NCI-H748 treated with DMSO at 0.1 percent for 48 hours (cell line): ENCODE measurements at regions not wholly inside any gene's neighbourhood (a gene's known extent, or its start where the extent isn't known, plus 50 kb on each side); places are given as distances from the start of the nearest gene placed in this dataset.
"Not testable (repeated sequence)": the region's sequence is repeated elsewhere in the genome, so short reads cannot be mapped to it uniquely, and the experiment has no call there.

Experiments
- DNase-seq: peaks from one replicate; lab custom pipeline; 2025; lab: John Stamatoyannopoulos, UW

DNA sequence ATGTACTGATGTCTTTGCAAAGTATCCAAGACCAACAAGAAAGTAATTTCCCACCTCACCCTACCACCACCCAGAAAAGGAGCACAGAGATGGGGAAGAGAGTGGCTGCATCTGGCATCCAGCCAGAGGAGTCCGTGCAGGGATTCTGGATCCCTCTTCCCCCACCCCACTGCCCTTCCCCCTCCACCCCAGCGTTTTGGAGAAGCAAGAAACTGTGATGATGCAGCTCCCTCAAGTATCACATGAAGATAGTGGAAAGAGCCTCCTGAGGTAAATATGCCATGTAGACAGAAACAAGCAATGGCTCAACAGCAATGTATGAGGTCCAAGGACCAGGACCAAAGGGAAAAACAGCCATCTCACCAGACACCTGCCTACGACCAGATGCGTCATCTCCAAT, 153.8 kb downstream of the DEPDC1B start:
- DNase-seq, result no peak

DNA sequence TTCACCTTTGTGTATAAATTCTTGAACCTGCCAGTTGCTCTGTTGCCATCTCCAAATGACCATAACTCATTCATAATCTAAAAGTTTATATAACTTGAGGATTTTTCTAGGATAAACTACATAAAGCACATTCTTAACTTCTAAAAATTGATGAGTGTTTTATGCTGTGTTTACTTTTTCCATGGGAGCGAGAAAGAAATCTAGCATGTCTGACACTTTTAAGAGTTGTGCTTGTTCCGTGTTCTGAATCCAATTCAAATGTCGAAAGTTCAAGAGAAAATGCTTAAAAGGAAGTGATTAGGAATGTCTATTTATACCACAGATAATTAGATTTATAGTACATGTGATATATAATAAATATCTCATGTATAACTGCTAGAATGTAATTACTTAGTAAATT, 154.4 kb downstream of the DEPDC1B start:
- no peak for DNase-seq

DNA sequence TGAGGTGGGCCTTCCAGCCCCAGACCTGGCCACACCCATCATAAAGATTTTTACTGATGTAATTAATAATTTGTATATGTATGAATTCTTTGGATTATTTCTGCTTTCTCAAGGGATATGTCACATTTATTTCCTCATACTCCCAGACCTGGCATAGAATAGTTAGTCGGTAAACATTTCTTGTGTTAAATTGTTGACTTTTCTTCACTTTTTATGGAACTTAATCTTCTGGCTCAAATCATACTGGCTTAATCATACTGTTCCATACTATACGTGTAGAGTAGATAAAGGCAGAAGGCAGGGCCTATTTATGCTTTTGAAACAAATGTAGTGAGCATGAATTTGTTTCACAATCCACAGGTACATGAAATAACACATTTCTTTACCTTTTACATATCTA, 155.8 kb downstream of the DEPDC1B start:
- DNase-seq, result no peak

DNA sequence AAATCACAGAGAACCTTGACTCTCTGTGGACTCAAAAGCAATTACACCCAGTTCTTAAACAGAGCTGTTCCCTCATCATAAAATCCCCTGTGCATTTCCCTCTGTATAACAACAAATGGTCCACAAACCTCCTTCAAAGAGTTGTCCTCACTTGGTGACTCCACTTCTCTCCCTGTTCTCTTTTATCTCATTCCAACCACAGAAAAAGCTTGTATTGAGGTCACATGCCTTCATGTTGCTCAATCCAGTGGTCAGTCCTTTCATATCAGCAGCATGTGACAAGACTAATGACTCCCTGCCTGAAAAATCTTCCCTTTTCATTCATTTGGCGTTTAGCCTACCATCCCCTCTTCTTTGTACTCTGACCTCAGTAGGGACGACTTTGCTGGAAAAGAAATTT, 158.0 kb downstream of the DEPDC1B start:
- no peak for DNase-seq

DNA sequence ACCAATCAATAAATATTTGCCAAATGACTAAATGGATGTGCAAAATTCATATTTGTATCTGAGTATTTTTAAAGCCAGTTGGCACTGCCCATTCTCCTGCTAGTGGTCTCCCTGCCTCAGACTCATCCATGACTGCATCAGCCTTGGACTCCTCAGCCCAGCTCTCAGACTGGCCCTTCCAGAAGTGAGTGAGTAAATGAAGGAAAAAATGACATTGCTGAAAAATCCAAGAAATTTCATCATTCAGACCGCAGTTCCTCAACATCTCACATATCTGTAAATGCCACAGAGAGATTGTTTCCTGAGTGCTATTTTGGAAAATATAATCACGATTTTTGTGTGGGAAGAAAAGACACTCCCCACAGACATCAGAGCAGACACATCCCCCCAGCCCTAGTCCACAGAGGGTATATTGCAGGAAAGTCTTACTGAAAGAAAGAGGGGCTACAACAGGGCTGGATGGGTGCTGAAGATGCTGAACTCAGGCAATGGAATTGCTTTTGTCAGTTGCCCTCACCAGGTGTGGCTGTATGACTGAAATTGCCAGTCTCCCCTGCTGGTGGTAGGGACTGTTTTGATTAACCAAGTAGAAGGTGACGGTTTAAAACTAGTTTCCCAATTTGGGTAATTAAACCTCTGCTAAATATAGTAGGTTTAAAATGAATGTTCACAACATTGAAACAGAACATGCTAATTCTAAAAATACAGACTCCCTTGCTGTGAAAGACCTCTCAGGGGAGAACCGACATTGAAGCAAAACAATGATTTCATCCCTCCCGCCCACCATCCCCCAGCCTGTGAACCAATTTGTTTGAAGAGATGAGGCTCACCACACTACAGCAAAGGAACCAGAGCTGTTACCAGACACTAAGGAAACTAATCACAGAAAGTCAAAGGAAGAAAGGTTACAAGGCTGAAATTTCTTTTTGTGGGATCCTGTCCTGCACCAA, 158.8 kb downstream of the DEPDC1B start:
- no peak for DNase-seq

DNA sequence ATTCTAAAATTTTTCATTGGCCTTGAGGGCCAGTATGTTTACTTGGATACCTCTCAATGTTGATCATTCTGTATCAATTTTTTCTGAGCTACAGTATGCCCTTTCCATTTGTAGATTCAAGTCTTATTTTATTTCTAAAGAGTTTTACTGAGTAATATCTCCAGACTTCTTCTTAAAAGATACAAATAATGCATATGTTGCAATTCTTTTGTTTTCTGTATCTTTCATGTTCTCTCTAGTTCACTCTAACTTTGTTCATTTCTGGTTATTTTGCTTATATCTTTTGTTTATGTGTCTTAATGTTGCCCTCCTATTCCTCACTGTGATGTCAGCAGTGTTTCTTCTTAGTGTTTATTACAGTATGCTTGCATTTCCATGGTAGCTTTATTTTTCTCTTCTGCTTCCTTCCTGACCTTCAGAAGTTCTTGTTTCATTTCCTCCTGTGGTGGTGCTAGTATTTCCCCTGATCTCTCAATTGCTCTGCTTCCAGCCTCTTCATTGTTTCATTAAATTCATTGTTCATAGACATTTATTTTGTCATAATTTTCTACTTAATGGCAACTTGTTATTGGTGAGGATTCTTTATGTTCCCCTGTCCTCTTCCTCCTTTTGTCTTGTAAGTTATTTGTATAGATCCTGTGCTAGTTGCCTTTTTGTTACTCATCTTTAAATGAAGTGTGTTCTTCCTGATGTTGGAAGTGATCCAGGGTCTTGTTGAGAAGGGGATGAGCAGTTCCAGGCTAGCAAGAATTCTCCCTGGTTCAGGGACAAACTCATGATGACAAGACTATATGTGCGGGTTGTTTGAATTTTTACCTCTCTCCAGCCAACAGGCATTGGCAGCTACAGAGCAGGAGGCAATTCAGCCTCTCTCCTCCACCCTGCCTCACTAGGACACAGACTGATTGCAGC, 160.8 kb downstream of the DEPDC1B start:
- DNase-seq, result no peak

DNA sequence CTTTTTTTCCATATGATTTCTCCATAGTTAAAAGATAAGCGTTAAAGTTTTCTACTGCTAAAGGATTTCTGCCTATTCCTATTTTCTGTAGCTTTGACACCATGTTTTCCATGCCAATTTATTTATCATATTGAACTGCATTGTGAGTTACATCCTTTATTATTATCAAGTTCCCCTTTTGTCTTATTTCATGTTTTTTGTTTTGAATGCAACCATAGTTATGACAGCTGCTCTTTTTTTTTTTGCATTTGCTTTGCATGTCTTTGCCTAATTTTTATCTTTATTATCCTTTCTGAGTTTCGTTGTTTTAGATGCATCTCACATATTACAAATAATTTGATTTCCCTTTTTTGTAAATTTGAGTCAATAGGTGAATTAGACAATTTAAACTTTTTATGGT, 161.5 kb downstream of the DEPDC1B start:
- no peak for DNase-seq

DNA sequence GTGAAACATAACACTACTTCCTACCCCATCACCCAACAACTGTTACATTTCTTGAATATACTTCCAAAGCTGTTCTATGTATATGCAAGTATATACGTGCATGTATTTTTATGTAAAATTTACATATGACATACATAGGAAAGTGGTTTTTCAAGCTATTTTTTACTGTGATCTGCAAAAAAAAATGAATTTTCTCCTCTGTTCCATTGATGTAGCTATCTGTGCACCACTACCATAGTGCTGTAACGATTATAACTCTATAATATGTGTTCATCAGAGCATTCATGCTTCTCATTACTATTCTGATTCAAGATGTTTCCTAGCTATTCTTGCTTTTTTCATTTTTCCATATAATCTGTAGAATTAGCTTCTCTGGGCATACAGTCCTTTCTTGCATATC, 164.0 kb downstream of the DEPDC1B start:
- no peak for DNase-seq

DNA sequence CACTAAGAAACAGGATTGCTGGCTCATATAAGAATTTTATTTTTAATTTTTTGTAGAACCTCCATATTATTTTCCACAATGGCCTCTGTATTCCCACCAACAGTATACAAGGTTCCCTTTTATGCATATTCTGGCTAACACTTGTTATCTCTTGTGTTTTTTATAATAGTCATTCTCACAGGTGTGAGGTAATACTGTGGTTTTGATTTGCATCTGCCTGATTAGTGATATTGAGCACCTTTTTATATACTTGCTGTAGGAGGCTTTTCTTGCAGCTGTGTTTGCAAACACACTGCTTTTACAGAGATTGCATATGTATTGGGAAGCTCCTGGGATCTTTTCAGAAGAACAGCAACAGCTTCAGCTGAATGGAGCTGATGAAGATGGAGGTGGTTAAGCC, 164.8 kb downstream of the DEPDC1B start:
- DNase-seq, result no peak

DNA sequence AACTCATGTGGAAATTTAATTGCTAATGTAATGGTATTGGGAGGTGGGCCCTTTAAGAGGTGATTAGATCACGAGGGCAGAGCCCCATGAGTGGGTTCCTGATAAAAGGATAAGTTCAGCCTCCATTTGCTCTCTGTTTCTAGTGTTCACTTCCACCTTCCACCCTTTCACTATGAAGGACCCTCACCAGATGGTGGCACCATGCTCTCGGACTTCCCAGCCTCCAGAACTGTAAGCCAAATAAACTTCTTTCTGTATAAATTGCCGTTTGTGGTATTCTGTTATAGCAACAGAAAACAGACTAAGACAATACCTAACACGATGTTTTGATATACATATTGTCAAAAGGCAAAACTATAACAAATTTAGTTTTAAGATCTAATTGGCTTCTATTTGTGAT, 166.2 kb downstream of the DEPDC1B start:
- DNase-seq, result no peak

DNA sequence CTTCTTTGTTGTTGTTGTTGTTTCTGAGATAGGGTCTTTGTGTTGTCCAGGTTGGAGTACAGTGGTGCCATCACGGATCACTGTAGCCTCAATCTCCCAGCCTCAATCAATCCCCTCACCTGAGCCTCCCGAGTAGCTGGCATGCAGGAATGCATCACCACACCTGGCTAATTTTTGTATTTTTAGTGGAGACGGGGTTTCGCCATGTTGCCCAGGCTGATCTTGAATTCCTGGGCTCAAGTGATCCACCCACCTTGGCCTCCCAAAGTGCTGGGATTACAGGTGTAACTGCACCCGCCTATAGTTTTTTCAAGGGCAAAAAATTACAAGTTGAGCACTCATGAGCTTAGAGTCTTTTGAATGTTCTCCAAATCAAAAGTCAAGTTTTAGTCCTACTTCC, 167.2 kb downstream of the DEPDC1B start:
- not testable (repeated sequence) for DNase-seq

DNA sequence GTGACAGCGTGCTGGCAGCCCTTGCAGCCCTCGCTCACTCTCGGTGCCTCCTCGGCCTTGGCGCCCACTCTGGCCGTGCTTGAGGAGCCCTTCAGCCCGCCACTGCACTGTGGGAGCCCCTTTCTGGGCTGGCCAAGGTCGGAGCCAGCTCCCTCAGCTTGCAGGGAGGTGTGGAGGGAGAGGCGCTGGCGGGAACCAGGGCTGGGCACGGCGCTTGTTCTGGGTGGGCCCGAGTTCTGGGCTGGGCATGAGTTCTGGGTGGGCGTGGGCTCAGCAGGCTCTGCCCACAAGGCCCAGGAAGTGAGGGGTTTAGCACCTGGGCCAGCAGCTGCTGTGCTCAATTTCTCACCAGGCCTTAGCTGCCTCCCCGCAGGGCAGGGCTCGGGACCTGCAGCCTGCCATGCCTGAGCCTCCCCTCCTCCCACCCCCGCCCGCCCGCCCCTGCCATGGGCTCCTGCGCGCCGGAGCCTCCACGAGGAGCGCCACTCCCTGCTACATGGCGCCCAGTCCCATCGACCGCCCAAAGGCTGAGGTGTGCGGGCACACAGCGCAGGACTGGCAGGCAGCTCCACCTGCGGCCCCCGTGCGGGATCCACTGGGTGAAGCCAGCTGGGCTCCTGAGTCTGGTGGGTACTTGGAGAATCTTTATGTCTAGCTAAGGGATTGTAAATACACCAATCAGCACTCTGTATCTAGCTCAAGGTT, 169.7 kb downstream of the DEPDC1B start:
- DNase-seq, result not testable (repeated sequence)

DNA sequence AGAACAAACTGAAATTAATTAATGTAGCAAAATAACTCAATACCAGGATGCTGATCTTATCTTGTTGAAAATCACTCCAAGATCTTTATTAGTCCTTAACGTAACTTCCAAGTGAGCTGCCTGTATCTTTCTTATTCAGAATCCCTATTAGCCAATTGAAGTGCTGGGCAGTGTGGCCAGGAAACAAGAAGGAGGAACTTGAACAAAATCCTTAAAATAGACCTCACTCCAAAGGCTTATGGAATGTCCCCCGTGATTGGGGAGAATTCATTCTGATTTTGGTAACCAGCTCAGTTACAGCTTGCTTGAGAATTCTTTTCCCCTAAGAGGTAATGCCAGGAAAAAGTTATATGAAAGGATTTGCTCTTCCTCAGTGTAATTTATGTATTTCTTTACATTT, 171.0 kb downstream of the DEPDC1B start:
- DNase-seq, result no peak

DNA sequence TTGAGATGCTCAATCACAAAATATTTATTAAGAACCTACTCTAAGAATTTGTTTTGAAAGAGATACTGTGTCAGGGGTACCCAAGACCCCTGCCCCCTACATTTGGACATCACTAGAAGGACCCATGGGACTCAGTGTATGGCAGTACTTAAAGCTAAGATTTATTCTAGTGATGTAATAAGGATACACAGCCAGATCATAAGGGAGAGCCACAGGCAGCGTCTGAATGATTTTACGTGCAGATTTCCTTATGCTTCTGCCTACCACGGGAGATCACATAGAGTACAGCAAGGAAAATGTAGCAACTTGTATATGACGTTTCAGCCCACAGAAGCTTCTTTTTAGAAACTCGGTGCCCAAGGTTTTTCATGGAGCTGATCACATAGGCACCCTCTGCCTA, 172.9 kb downstream of the DEPDC1B start:
- no peak for DNase-seq

DNA sequence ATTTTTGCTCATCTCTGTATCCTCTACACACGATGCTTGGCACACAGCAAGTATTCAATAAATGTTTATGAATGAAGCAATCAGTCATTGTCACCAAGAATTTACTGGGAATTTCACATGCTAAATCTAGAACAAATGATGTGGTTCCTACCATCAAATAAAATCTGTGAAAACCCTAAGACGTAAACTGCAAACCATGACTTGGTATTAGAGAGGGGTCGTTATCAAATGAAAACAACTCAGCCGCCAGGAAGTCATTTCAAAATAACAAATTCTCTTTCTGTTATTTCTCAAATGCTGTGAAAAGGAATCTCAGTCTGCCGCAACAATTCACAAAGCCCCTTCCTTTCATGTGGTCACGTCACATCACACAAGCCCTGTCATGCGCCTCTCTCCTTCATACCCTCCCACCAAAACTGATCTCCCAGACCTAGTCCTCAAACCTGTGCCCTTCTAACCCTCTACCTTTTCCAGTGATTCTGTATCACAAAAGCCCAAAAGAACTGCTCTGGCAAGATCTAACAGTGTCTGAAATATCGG, 173.6 kb downstream of the DEPDC1B start:
- no peak for DNase-seq

DNA sequence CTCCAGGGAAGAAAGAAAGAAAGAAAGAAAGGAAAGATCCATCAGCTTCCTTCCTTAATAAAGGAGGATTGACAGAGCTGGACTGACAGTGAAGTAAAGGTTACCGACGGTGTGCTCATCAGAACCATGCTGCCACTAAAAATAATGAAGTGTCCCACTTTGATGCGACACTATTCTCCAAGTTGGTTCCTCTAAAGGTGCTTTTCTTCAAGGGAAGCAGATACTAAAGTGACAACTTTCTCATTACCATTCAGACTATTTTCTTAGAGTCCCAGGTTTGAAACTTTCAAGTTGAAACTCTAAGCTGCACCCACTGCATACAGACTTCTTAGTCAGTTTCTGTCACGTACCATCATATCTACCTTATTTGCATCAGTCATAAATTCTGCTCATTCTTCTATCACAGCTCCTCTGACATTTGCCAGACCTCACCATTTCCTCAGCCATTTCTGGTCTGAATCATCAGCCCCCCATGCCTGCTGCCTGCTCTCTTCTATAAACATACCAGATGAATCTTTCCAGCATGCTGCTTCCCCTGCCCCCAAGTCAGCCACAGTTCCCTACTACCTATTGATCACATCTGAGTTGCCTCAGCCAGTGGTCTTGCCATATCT, 177.6 kb downstream of the DEPDC1B start:
- no peak for DNase-seq

DNA sequence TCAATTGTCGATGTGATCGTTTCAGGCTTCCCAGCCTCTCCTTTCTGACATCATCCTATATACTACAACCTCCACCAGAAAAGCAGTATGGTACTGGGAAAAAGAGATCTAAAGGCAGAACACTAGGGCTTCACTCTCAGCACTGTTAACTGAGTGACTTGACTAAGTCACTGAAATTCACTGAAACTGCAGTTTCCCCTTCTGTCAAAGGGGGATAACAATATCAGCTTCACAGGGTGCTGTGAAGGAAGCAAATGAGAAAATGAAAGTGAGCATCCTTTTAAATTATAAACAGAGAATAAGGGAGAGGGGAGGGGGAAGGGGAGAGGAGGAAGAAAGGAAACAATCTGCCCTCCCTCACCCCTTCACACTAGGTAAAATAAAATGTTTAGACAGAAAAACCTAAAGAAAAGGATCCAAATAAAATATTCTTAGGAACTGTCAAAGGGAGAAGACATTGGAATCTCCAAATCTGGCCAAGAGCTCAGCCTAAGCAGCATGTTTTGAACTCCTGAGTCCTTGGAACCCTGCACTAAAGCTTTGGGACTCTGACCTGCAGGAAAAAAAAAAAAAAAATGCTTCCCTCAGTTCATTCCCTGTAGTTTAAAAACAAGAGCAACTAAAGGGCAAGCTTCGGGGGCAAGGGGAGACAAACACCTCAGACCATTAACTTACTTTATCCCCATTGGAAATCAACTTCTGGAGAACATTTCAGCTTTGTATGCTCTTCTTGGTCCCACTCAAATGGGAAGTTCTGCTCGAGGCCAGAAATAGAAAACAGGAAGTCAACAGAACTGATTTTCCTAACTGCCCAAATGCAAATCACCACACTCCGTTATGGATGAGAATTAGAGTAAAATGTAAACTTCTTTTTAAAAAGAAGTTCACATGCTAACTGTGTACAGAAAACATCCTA, 178.3 kb downstream of the DEPDC1B start:
- DNase-seq, result no peak

DNA sequence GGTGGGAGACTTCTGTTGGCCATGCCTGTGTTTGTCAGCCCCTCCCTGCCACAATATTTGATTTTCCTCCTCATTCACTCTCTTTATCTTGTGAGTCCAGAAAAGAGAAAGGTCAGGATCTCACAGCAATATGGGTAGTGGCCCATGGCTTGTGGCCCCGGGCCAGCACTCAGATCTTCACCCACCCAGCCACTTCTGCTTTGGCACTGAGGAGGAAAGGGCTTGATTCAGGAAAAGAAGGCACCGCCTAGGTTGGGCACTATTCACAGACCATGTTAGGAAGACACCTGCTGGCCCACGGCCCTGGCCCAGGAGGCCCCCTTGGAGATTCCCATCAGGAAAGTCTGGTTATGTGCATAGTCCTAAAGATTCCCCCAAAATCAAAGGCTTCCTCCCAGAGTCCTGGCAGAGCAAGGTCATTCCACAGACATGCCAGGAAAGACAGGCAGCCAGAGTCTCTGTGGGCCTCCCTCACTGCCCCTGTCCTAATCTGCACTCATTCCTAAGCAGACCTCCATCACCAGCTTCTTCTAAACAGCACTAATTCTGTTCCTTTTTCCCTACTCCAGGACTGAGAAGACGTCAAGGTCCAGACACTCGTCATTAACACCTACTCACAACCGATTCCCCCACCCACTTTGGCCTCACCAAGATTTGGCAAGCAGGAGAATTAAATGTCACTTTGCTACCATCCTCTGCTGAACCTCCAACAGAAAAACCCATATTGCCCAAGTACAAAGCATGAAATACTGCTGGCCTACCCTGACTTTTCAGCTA, 179.3 kb downstream of the DEPDC1B start:
- DNase-seq, result no peak

DNA sequence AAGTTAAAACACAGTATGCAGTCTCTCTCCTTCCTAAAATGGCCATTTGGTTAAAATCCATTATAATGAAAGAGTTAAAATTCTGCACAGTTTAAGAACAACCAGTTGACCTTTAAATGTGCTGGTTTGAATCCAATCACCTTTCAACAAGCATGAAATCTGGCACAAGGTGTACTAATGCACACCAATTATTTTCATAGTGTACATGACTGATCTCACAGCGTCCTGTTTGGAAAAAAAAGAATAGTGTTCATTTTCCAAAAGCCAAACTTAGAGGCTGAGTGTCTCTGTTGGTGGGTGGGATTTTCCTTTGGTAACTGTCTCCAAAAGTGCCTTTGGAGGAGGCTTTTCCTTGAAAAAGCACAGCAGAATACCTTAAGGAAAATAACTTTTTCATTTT, 180.6 kb downstream of the DEPDC1B start:
- DNase-seq, result no peak

DNA sequence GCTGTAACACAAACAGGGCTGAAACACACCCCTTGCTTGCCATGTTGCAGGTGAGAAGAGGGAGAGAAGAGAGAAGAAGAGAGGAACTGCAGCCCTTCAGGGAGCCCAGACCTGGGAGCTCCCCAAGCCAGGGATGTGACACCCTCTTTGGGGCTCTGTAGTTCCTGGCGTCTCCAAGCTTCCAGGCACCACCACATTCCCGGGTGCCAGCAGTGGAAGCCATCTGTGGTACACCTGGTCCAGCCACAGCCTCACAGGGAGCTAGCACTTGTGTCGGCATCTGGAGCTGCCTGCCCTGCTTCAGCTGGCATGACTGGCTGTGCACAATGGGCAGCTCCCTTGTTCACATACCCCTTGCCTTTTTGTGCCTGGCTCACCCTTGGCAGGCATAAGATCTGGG, 182.1 kb downstream of the DEPDC1B start:
- no peak for DNase-seq
